ES-I3 (cell line): ENCODE measurements at regions not wholly inside any gene's neighbourhood (a gene's known extent, or its start where the extent isn't known, plus 50 kb on each side); places are given as distances from the start of the nearest gene placed in this dataset.

Source experiments
- H3K36me3 ChIP-seq: 2 replicates; pipeline ENCODE4 v1.6.1; 2013; ENCODE audit warnings: mild to moderate bottlenecking, low read length, control low read depth, moderate library complexity; ENCODE audit not compliant: insufficient read depth
- H3K4me1 ChIP-seq: 2 replicates; pipeline ENCODE4 v1.6.1; 2013; ENCODE audit warnings: mild to moderate bottlenecking, control low read depth, low read length; ENCODE audit not compliant: insufficient read depth
- H3K9ac ChIP-seq: 2 replicates; pipeline ENCODE4 v1.6.1; 2013; ENCODE audit warnings: low read depth, mild to moderate bottlenecking, low read length, moderate library complexity
- H3K9me3 ChIP-seq: 2 replicates; pipeline ENCODE4 v1.6.1; 2013; ENCODE audit warnings: mild to moderate bottlenecking, low read length, moderate library complexity; ENCODE audit not compliant: control insufficient read depth, insufficient read depth

DNA sequence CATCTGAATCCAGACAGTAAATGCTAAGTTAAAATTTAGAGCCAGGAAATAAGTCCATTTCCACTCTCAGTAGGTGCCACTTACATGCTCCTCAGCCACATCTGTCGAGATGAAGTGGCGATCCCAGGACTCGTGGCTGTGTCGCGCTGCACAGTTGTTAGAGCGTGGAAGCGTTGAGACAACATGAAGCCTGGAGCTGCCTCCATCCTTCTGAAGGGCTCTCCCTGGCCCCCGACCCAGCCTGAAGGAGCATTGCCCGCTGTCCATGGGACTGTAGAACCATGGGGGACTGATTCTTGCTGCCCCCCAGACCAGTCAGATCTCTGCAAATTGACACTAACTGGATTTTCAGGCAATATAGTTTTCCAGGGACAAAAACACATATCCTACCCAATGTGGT, 58.9 kb downstream of the IRX1 start:
- Histone ChIP-seq H3K4me1 (no peaks in the 10 kb centered on the region), H3K9ac (no peak overlapping the region), H3K9me3 (no peaks in the 10 kb centered on the region), H3K36me3 (no peaks in the 10 kb centered on the region)

DNA sequence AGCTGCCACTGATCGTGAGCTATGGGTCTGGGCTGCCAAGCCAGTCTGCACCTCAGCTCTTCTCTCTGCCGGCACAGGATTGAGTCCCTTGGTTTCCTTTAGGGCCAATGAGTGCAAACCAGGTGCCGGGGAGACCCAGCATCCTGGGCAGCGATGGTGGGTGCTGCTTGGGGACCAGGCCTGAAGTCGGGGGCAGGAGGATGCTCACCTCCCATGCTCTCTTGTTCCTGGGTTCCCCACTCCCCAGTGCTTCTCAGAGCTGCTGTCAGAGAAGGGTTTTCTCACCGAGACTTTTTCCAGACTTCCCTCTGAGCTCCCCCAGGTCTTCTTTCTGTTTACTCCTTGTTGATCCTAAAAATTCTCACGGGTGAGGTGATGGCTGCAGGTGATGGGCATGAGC, 61.2 kb downstream of the IRX1 start:
- Histone ChIP-seq H3K4me1 (no peaks in the 10 kb centered on the region), H3K9ac (no peak overlapping the region), H3K9me3 (no peaks in the 10 kb centered on the region), H3K36me3 (no peaks in the 10 kb centered on the region)

DNA sequence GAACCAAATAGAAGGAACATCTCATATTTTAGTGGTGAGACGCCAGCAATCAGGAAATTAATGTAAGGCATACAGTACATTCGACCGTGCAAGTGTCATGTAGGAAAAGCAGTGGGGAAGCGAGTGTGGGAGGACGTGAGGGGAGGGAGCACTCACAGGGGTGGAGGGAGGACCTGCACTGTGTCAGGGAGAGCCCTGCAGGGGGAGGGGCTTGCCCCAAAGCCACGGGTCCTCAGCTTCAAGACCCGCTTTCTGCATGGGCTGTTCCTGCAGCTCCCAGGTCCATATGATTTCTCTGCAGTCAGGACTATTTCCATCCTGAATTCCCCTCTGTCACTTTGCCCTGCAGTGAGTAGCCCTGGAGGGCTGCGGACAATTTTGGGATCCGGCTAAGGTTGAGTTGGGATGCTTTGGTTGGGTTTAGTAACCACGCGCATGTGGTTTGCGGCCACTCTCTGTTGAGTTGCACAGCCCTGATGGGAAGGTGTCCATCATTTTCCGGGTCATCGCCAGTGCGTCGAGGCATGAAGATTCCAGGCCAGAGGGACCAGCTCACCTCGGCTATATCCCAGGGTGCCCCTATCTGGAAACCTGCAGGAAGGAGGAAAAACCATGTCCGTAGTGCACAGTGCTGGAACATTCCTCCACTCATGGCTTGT, 61.9 kb downstream of the IRX1 start:
- Histone ChIP-seq H3K9ac (no peak overlapping the region), H3K4me1 (no peaks in the 10 kb centered on the region), H3K9me3 (no peaks in the 10 kb centered on the region), H3K36me3 (no peaks in the 10 kb centered on the region)

DNA sequence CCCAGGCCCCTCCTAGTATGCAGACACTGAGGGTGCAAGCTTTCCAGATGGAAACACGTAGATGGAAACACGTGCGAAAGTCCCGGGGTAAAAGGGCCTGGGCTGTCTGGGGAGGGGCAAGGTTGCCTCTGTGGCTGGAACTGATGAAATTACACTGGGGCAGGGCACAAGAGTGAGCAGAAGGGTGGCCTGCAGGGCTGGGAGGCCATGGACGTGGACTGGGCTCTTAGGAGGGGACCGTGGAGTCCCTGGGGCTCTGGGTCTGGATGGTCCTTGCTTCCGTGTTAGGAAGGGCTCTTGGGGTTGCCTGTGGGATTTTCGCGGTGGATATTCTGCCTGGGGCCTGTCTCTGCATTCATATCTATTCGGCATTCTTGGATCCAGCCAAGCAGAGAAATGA, 63.3 kb downstream of the IRX1 start:
- Histone ChIP-seq H3K9me3 (no peaks in the 10 kb centered on the region), H3K9ac (no peak overlapping the region), H3K4me1 (no peaks in the 10 kb centered on the region), H3K36me3 (no peaks in the 10 kb centered on the region)

DNA sequence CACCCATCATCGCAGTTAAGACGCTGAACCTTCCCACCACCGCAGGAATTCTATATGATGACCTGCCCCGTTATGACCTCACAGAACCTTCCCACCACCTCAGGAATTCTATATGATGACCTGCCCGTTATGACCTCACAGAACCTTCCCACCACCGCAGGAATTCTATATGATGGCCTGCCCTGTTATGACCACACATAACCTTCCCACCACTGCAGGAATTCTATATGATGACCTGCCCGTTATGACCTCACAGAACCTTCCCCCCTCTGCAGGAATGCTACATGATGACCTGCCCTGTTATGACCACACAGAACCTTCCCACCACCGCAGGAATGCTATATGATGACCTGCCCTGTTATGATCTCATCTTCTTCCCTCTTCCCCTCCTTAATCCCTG, 64.3 kb downstream of the IRX1 start:
- Histone ChIP-seq H3K4me1 (no peaks in the 10 kb centered on the region), H3K9me3 (no peaks in the 10 kb centered on the region), H3K36me3 (no peaks in the 10 kb centered on the region), H3K9ac (no peak overlapping the region)

DNA sequence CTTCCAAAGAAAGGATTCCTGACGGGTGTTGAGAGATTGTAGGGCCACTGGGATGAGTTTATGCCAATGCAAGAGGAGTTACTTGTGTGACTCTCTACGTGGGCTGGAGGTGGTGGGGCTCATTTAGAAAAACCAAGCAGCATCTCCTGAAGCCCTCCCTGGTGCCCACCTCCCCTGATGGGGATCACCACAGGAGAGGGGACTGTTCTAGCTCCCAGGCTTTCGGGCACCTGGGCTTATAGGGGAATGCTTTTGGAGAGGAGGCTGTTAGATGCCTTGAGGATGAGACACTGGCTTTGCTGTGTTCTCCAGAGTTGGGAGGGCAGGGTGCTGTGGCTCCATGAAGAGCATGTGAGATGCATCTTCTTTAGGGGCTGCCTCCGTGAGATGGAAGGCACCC, 65.0 kb downstream of the IRX1 start:
- no peaks in the 10 kb centered on the region for H3K9me3 ChIP-seq
- H3K9ac ChIP-seq, result no peak overlapping the region
- no peaks in the 10 kb centered on the region for H3K4me1 ChIP-seq
- H3K36me3 ChIP-seq, result no peaks in the 10 kb centered on the region

DNA sequence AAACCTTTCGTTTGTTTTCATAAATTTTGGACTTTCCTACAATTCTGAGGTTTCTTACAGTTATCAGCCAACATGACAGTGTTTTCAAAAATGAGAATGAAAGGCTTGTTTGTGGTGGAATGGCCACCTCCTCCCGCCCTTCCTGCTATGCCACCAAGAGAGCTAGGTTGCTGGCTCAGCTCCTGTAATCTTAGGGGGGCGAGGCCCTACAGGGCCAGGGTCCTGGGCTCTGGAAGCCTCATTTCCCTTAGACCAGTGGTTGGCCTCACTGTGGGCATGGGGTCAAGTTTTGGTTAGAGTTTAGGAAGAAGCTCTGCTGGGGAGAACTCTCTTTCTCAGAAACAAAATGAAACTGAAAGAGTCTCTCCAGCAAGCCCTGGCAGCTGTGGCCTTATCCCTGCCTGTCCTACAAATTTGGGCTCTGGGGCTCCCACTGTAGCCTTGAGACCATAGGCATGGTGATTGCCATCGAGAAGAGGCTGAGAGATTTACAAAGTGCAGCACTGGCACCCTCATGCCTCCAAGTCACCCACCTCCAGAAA, 66.2 kb downstream of the IRX1 start:
- Histone ChIP-seq H3K36me3 (no peaks in the 10 kb centered on the region), H3K9ac (no peak overlapping the region)

DNA sequence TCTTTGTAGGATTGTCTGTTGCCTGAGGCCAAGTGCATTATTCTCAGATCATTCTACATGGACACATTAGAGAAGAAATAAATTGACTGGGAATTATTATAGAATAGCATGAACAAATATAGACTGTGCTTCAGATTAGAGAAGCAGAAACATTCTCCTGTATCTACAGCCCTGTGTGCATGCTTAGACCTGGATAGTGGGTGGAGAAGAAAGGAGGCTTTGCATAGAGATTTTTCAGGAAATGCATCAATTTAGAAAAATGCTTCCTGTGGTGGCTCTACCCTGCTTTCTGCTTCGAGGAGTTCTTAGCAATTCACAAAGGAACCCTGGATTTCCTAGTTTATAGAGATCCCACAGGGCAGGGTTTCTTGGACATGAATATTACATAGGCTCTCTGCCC, 66.7 kb downstream of the IRX1 start:
- Histone ChIP-seq H3K36me3 (no peaks in the 10 kb centered on the region), H3K9me3 (no peaks in the 10 kb centered on the region), H3K4me1 (no peaks in the 10 kb centered on the region), H3K9ac (no peak overlapping the region)

More for the DNA sequence above, 66.2 kb downstream of the IRX1 start:
- Histone ChIP-seq H3K9me3 (no peaks in the 10 kb centered on the region), H3K4me1 (no peaks in the 10 kb centered on the region)

DNA sequence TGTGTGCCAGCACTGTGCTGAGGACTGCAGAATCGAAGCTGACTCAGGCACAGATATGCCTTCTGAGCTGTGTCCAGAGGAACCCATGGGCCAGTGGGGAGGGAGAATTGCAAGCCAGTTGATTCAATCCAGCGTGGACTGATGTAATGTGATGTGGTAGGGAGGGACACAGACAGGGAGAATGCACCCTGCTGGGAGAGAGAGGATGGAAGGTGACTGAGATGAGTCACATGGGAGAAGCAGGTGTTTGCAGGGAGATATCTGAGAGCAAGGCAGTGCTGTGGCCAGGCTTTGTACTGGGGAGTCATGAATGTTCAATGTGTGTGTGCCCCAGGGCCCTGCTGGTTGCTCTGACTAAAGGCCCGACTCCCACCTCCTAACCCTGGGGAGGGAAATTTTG, 75.7 kb downstream of the IRX1 start:
- no peaks in the 10 kb centered on the region for H3K9me3 ChIP-seq

DNA sequence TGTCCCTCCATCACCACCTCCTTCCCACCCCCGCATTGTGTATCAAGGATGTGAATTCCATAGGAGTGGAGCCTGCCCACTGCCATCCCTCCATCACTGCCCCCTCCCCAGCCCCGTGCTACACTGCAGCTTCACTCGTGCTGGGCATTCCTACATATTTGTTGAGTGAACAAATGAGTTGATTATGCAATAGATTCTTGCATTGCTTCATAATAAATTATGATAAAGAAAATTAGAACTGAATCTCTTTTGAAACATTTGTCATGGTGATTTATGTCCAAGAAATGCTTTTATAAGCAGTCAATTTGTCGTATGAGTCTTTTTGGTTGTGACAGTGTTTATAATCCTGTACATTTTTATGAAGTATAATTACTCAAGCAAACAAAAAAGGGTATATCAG, 83.2 kb downstream of the IRX1 start:
- Histone ChIP-seq H3K4me1 (no peaks in the 10 kb centered on the region), H3K36me3 (no peaks in the 10 kb centered on the region), H3K9me3 (no peaks in the 10 kb centered on the region; the same call in 1 of the 2 replicates), H3K9ac (no peak overlapping the region)

More for the DNA sequence above, 75.7 kb downstream of the IRX1 start:
- no peaks in the 10 kb centered on the region for H3K36me3 ChIP-seq
- no peak overlapping the region for H3K9ac ChIP-seq
- H3K4me1 ChIP-seq, result no peaks in the 10 kb centered on the region

DNA sequence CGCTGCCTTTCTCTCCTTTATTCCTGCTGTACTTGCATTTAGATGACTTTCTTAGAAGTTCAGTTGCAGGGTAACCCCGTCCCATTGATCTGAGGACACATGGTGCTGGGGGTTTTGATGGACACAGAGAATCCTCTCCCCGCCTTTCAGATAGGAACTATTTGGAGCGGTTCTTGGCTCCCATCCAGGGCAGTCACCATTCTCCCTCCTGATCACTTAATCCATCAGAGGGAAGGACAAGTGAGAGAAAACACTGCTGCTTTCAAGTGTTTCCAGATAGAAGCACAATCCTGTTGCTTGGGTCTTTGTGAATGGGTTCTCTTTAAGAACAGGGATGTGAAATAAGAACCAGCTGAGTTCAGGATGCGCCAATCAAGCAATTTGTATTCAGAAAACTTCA, 85.2 kb downstream of the IRX1 start:
- Histone ChIP-seq H3K9ac (no peak overlapping the region), H3K9me3 (no peaks in the 10 kb centered on the region; the same call in 1 of the 2 replicates), H3K36me3 (no peaks in the 10 kb centered on the region), H3K4me1 (no peaks in the 10 kb centered on the region)

DNA sequence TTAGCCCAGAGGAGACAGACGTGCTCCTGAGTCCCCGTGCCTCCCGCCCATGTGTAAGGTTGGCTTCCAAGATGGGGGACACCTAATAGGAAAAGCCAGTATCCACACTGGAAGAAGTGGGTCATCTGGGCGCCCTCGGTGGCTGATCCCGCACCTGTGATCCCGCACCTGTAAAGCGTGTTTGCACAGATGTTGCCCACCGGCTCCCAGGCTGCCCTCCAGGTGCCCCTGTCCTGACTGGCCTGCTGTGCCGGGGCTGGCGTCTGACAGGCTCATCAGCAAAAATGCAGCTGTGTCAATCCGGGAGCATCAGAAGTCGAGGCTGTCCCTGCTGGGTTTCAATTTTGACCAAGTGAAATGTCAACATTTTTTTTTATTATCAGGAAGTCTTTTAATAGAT, 88.5 kb downstream of the IRX1 start:
- H3K9ac ChIP-seq, result no peak overlapping the region

DNA sequence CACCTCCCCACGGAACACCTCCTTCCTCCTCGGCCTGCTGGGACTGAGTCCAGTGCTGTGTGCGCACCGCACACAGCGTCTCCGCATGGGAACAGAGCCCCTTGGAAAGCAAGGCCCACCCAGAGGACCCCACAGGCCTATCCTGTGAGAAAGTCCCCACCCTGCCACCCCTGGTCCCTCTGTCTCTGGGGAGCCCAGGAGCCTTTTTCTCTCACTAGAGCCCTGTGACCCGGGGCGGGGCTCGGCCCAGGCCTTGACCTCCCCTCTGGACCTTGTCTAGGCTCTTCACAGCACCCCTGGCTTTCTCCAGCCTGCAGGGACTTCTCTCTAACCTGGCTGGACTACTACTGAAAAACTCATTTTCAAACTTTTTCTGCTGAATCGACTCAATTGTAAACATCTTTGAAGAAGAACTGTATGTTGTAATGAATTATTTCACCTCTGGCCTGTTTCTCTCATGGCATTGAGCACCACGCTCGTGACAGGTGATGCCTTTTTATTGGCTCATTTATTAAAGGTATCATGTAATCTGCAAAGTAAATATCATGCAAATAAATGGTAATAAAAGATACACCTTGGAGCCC, 89.2 kb downstream of the IRX1 start:
- H3K9ac ChIP-seq, result no peak overlapping the region
- no peaks in the 10 kb centered on the region; the same call in 1 of the 2 replicates for H3K9me3 ChIP-seq
- H3K36me3 ChIP-seq, result no peaks in the 10 kb centered on the region
- no peaks in the 10 kb centered on the region for H3K4me1 ChIP-seq

More for the DNA sequence above, 88.5 kb downstream of the IRX1 start:
- Histone ChIP-seq H3K4me1 (no peaks in the 10 kb centered on the region), H3K9me3 (no peaks in the 10 kb centered on the region; the same call in 1 of the 2 replicates), H3K36me3 (no peaks in the 10 kb centered on the region)

DNA sequence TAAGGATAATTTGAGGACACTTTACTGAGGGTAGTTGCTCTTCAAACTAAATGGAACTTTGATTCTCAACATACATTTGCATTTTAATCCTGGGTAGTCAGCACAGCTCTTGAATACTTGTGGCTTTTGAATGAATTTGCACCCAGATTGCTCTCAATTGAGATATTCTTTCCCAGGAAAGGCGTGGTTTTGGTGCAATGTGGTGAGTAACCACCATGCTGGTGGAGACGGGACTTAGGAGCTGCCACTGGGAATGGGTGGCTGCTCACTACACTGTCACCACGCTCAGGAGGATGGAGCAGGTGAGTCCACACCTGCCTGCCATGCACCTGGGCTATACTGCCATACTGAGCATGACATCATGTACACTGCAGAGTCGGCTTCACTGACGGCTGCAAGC, 99.2 kb downstream of the IRX1 start:
- no peaks in the 10 kb centered on the region for H3K4me1 ChIP-seq
- H3K9ac ChIP-seq, result no peak overlapping the region
- no peaks in the 10 kb centered on the region for H3K9me3 ChIP-seq
- no peaks in the 10 kb centered on the region for H3K36me3 ChIP-seq

DNA sequence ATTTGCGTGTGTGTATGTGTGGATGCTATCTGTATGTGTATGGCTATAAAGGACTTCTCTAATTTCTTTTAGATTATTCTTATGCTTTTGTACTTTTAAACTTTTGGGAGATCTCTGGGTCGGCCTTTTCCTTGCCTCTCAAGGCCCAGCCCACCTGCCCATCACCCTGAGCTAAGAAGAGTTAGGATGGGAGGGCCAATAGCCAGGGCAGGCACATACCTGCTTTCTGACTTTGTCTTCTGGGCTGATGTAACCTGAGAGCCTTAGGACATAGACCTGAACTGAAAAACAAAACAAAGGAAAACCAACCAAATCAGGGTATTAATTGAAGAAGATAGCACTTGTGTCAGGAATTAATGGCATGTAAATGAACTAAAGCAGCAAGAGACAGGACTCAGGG, 100.2 kb downstream of the IRX1 start:
- no peaks in the 10 kb centered on the region for H3K9me3 ChIP-seq
- no peaks in the 10 kb centered on the region for H3K36me3 ChIP-seq
- H3K4me1 ChIP-seq, result no peaks in the 10 kb centered on the region
- no peak overlapping the region for H3K9ac ChIP-seq
